HEK293 (cell line): ENCODE measurements at regions not wholly inside any gene's neighbourhood (a gene's known extent, or its start where the extent isn't known, plus 50 kb on each side); places are given as distances from the start of the nearest gene placed in this dataset.

ENCODE experiments used
- CTCF ChIA-PET: fragments of 350-600 bp; formaldehyde crosslinking; extraction: SDS; loops from one replicate; lab custom pipeline; 2021; ENCODE audit warnings: antibody characterized with exemption; lab: Yijun Ruan, JAX
- POLR2A ChIA-PET: fragments of 300-600 bp; formaldehyde crosslinking; extraction: SDS; loops from one replicate; lab custom pipeline; 2020; ENCODE audit warnings: antibody characterized with exemption, inconsistent platforms; lab: Yijun Ruan, JAX
- H3K27ac ChIP-seq: fragments of 200-500 bp; sonication (Bioruptor generic); 2 replicates; pipeline ENCODE4 v1.5.1; 2014; ENCODE audit warnings: low read depth, low read length, control low read depth, inconsistent platforms; ENCODE audit errors: extremely low read depth
- H3K36me3 ChIP-seq, 2 experiments: fragments of 200-500 bp in 1 of 2; sonication (Bioruptor generic) in 1 of 2; 1 replicate in 1 of 2; 2 replicates in 1 of 2; pipeline ENCODE4 v1.5.1; 2014 to 2017; ENCODE audit warnings: inconsistent platforms in 2 of 2, low read length in 2 of 2; ENCODE audit not compliant: control insufficient read depth in 2 of 2, insufficient read depth in 1 of 2
- H3K4me1 ChIP-seq: fragments of 200-500 bp; sonication (Bioruptor generic); 2 replicates; pipeline ENCODE4 v1.5.1; 2014; ENCODE audit warnings: mild to moderate bottlenecking, low read length, inconsistent platforms; ENCODE audit not compliant: control insufficient read depth, insufficient read depth
- H3K4me3 ChIP-seq: 2 replicates; pipeline ENCODE4 v1.5.1; 2011; ENCODE audit warnings: low read depth, mild to moderate bottlenecking, control low read depth, low read length, moderate library complexity
- H3K9me3 ChIP-seq: fragments of 200-500 bp; sonication (Bioruptor generic); 2 replicates; pipeline ENCODE4 v1.5.1; 2014; ENCODE audit warnings: low read depth, low read length, inconsistent platforms; ENCODE audit not compliant: control insufficient read depth, insufficient read depth
- MYNN ChIP-seq: fragments of 450-650 bp; formaldehyde crosslinking; IDR thresholded peaks from 2 replicates; pipeline ENCODE4 v1.5.1; 2016; ENCODE audit warnings: missing biosample characterization, missing genetic modification characterization, borderline replicate concordance
- RBAK ChIP-seq: fragments of 450-650 bp; formaldehyde crosslinking; IDR thresholded peaks from 2 replicates; pipeline ENCODE4 v1.5.1; 2016; ENCODE audit warnings: missing biosample characterization, missing genetic modification characterization
- ZBTB21 ChIP-seq: fragments of 450-650 bp; formaldehyde crosslinking; IDR thresholded peaks from 2 replicates; pipeline ENCODE4 v1.5.1; 2017; ENCODE audit warnings: missing biosample characterization, missing genetic modification characterization
- ZFP69B ChIP-seq: fragments of 450-650 bp; formaldehyde crosslinking; IDR thresholded peaks from 2 replicates; pipeline ENCODE4 v1.5.1; 2016; ENCODE audit warnings: missing biosample characterization, missing genetic modification characterization
- ZNF112 ChIP-seq: fragments of 450-650 bp; formaldehyde crosslinking; IDR thresholded peaks from 2 replicates; pipeline ENCODE4 v1.5.0; 2017; ENCODE audit warnings: missing biosample characterization, missing genetic modification characterization
- ZNF157 ChIP-seq: fragments of 450-650 bp; formaldehyde crosslinking; IDR thresholded peaks from 2 replicates; pipeline ENCODE4 v1.5.1; 2016; ENCODE audit warnings: missing biosample characterization, missing genetic modification characterization
- ZNF211 ChIP-seq: fragments of 450-650 bp; formaldehyde crosslinking; IDR thresholded peaks from 2 replicates; pipeline ENCODE4 v1.5.1; 2016; ENCODE audit warnings: low read depth, missing biosample characterization, missing genetic modification characterization
- ZNF248 ChIP-seq: fragments of 450-650 bp; formaldehyde crosslinking; IDR thresholded peaks from 2 replicates; pipeline ENCODE4 v1.5.1; 2017; ENCODE audit warnings: missing biosample characterization, missing genetic modification characterization
- ZNF292 ChIP-seq: fragments of 450-650 bp; formaldehyde crosslinking; IDR thresholded peaks from 2 replicates; pipeline ENCODE4 v1.5.1; 2016; ENCODE audit warnings: low read depth, missing biosample characterization, missing genetic modification characterization, borderline replicate concordance
- ZNF354C ChIP-seq: fragments of 450-650 bp; formaldehyde crosslinking; IDR thresholded peaks from 2 replicates; pipeline ENCODE4 v1.5.1; 2016; ENCODE audit warnings: missing biosample characterization, missing genetic modification characterization, low read depth, borderline replicate concordance
- ZNF394 ChIP-seq: fragments of 450-650 bp; formaldehyde crosslinking; IDR thresholded peaks from 2 replicates; pipeline ENCODE4 v1.5.1; 2016; ENCODE audit warnings: missing biosample characterization, missing genetic modification characterization, mild to moderate bottlenecking, moderate library complexity, borderline replicate concordance
- ZNF501 ChIP-seq: fragments of 450-650 bp; formaldehyde crosslinking; IDR thresholded peaks from 2 replicates; pipeline ENCODE4 v1.5.1; 2016; ENCODE audit warnings: missing biosample characterization, missing genetic modification characterization
- ZNF529 ChIP-seq: fragments of 450-650 bp; formaldehyde crosslinking; IDR thresholded peaks from 2 replicates; pipeline ENCODE4 v1.5.1; 2017; ENCODE audit warnings: missing genetic modification characterization, missing biosample characterization; ENCODE audit not compliant: insufficient replicate concordance
- ZNF544 ChIP-seq: fragments of 450-650 bp; formaldehyde crosslinking; IDR thresholded peaks from 2 replicates; pipeline ENCODE4 v1.5.0; 2017; ENCODE audit warnings: missing biosample characterization, missing genetic modification characterization
- ZNF558 ChIP-seq: fragments of 450-650 bp; formaldehyde crosslinking; IDR thresholded peaks from 2 replicates; pipeline ENCODE4 v1.5.1; 2016; ENCODE audit warnings: missing biosample characterization, missing genetic modification characterization
- ZNF585B ChIP-seq: fragments of 450-650 bp; formaldehyde crosslinking; IDR thresholded peaks from 2 replicates; pipeline ENCODE4 v1.5.1; 2016; ENCODE audit warnings: missing biosample characterization, missing genetic modification characterization
- ZNF600 ChIP-seq: fragments of 450-650 bp; formaldehyde crosslinking; IDR thresholded peaks from 2 replicates; pipeline ENCODE4 v1.5.1; 2016; ENCODE audit warnings: missing biosample characterization, missing genetic modification characterization
- ZNF658 ChIP-seq: fragments of 450-650 bp; formaldehyde crosslinking; IDR thresholded peaks from 2 replicates; pipeline ENCODE4; 2016; ENCODE audit warnings: missing biosample characterization, missing genetic modification characterization
- ZNF660 ChIP-seq: fragments of 450-650 bp; IDR thresholded peaks from 2 replicates; pipeline ENCODE4 v1.5.1; 2018; ENCODE audit warnings: missing biosample characterization, mild to moderate bottlenecking, missing genetic modification characterization
- ZNF670 ChIP-seq: fragments of 450-650 bp; formaldehyde crosslinking; IDR thresholded peaks from 2 replicates; pipeline ENCODE4 v1.5.1; 2016; ENCODE audit warnings: missing biosample characterization, missing genetic modification characterization, low read depth
- ZNF791 ChIP-seq: fragments of 450-650 bp; formaldehyde crosslinking; IDR thresholded peaks from 2 replicates; pipeline ENCODE4 v1.5.1; 2016; ENCODE audit warnings: missing biosample characterization, missing genetic modification characterization
- ZNF792 ChIP-seq: fragments of 450-650 bp; formaldehyde crosslinking; IDR thresholded peaks from 2 replicates; pipeline ENCODE4 v1.5.1; 2016; ENCODE audit warnings: missing biosample characterization, missing genetic modification characterization
- TF ChIP-seq, protein P1 (sequence below): fragments of 450-650 bp; formaldehyde crosslinking; IDR thresholded peaks from 2 replicates; pipeline ENCODE4 v1.5.1; 2017; ENCODE audit warnings: missing biosample characterization, missing genetic modification characterization
- TF ChIP-seq, protein P2 (sequence below): fragments of 450-650 bp; formaldehyde crosslinking; IDR thresholded peaks from 2 replicates; pipeline ENCODE4 v1.5.1; 2016; ENCODE audit warnings: missing biosample characterization, missing genetic modification characterization

DNA sequence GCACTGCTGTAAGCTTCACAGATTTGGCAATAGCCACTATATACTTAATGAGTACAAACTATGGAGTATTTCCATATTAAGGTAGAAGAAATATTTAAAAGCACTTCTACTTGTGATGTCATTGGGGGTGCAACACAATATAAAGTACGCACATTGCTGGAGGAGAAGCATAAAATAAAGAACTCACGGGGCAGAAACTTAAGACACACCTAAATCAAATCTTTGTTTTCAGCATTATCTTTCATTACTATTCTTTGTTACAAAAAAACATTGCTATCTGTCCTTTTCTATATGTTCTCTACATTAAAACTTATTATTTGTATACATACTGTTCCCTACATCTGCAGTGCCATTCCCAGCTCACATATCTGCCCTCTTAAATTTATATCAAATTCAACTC is 93.3 kb upstream of the VPREB1 start (continued):
- TF ChIP-seq, protein P1, sequence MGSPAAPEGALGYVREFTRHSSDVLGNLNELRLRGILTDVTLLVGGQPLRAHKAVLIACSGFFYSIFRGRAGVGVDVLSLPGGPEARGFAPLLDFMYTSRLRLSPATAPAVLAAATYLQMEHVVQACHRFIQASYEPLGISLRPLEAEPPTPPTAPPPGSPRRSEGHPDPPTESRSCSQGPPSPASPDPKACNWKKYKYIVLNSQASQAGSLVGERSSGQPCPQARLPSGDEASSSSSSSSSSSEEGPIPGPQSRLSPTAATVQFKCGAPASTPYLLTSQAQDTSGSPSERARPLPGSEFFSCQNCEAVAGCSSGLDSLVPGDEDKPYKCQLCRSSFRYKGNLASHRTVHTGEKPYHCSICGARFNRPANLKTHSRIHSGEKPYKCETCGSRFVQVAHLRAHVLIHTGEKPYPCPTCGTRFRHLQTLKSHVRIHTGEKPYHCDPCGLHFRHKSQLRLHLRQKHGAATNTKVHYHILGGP = no peak
- TF ChIP-seq ZNF585B (no peak), ZNF558 (no peak), ZNF792 (tag by site-specific recombination) (no peak), ZNF529 (tag by site-specific recombination) (no peak), RBAK (tag by site-specific recombination) (no peak), ZNF600 (tag by site-specific recombination) (no peak), ZFP69B (no peak)

DNA sequence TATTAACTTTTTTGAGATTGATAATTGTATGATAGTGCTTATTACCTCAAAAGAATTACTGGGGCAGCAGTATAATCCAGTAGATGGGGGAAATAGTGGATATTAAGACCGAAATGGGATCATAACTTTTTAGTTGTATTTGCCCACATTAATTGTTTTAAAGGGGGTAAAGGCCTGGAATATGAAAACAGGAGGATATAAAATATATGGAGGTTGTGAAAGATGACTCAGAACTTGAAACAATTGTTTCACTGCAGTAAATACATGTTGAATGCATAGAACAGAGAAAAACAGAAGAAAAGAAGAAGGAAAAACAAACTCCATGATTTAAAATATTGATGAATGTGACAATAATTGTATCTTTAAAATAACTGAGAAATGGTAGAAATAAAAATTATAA is 94.1 kb upstream of the VPREB1 start:
- no peak overlapping the region for H3K27ac ChIP-seq
- POLR2A ChIA-PET = no interaction called here
- TF ChIP-seq ZNF670 (tag by site-specific recombination) = no peak
- no peak for TF ChIP-seq ZNF211 (tag by site-specific recombination)
- no peak for TF ChIP-seq ZNF394
- TF ChIP-seq ZBTB21 (tag by site-specific recombination) = no peak
- TF ChIP-seq ZNF248 (tag by site-specific recombination) = no peak
- no peak for TF ChIP-seq MYNN (tag by site-specific recombination)
- TF ChIP-seq ZNF791 = no peak
- TF ChIP-seq ZNF658 = no peak
- no peak for TF ChIP-seq ZNF157 (tag by site-specific recombination)
- H3K4me1 ChIP-seq = no peaks in the 10 kb centered on the region
- H3K4me3 ChIP-seq = no peak overlapping the region
- no peaks in the 10 kb centered on the region for H3K9me3 ChIP-seq
- CTCF ChIA-PET = interaction anchor here (0.5 to 1.4 kb wide), 4 partner anchors 14 to 279 kb away, joined by 3 to 4 read pairs (median 4); no protein-coding TSS in a partner anchor
- H3K36me3 ChIP-seq = no peaks in the 10 kb centered on the region

DNA sequence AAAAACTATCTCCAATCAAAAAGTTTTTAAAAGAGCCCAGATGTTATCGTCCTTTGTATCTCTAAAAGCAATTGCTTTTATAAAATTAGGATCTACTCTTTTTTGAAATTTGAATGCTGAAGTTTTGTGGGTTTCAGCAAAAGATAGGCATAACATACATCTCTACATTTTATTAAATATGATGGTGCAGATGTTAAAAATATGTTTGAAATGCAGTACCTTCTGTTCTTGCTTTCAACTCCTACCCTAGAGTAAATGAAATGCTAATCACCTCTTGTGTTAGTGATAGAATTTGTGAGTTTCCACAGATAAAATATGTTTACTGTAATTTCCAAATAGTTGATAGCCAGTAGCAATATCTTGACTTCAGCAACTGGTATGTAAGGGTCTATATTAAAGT is 95.7 kb upstream of the VPREB1 start:
- no peaks in the 10 kb centered on the region for H3K9me3 ChIP-seq
- POLR2A ChIA-PET = no interaction called here
- no peaks in the 10 kb centered on the region for H3K36me3 ChIP-seq
- CTCF ChIA-PET = interaction anchor here (0.6 kb wide), 2 partner anchors 47 to 119 kb away, joined by 3 read pairs; no protein-coding TSS in a partner anchor
- H3K27ac ChIP-seq = no peak overlapping the region
- no peaks in the 10 kb centered on the region for H3K4me1 ChIP-seq
- H3K4me3 ChIP-seq = no peak overlapping the region
- no peak for TF ChIP-seq ZNF544 (tag by site-specific recombination)
- TF ChIP-seq ZNF660 (tag by site-specific recombination) = no peak
- no peak for TF ChIP-seq ZNF501 (tag by site-specific recombination)
- no peak for TF ChIP-seq ZNF354C (tag by site-specific recombination)
- TF ChIP-seq, protein P2, sequence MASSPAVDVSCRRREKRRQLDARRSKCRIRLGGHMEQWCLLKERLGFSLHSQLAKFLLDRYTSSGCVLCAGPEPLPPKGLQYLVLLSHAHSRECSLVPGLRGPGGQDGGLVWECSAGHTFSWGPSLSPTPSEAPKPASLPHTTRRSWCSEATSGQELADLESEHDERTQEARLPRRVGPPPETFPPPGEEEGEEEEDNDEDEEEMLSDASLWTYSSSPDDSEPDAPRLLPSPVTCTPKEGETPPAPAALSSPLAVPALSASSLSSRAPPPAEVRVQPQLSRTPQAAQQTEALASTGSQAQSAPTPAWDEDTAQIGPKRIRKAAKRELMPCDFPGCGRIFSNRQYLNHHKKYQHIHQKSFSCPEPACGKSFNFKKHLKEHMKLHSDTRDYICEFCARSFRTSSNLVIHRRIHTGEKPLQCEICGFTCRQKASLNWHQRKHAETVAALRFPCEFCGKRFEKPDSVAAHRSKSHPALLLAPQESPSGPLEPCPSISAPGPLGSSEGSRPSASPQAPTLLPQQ (tag by site-specific recombination) = no peak
- TF ChIP-seq ZNF112 (tag by site-specific recombination) = no peak
- no peak for TF ChIP-seq ZNF292 (tag by site-specific recombination)
